ENCODE measurements at regions not wholly inside any gene's neighbourhood (a gene's known extent, or its start where the extent isn't known, plus 50 kb on each side); places are given as distances from the start of the nearest gene placed in this dataset.

DNA sequence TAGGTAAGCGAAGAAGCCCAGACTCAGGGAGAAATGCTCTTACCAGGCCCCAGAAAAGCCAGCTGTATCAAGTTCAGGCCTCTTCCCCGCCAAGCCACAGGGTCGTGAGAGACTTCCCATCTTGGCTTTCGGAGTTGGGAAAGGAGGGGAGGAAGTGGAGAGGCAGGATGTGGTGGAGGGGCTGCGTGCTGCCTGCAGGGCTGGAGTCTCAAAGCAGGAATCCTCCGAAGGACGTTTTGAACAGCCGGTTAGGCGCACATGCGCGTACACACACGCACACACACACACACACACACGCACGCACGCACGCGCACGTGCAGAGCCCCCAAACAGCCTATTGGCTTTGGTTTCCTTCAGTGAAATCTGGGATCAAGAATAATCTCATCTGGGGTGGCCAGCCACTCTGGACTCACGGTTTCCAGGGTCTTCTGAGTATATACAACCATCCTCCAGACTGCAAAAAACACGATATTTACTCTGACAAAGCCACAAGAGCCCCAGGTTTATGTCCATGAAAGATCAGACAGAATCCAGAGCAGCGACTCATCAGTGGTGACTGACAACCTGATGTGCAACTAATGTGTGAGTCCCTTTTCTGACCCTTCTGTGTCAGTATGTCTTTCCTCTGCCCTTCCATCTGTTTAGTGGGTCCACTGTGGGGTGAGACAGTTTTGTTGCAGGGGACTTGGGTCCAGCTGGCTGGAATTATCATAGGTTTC is 115.0 kb upstream of the ZNF438 start:
- TF ChIP-seq POLR2A (IDR thresholded peaks at IDR 0.05) = no peak
- no peak for TF ChIP-seq CTCF (IDR thresholded peaks at IDR 0.05)

Measured in ovary (tissue), 3 donors.